ENCODE measurements at regions not wholly inside any gene's neighbourhood (a gene's known extent, or its start where the extent isn't known, plus 50 kb on each side); places are given as distances from the start of the nearest gene placed in this dataset.

- DNase-seq (ENCODE audit: low read depth in 4 of 4, low spot score in 3 of 4): no peak
Measured at GRCh38 chr4:3818371-3818770, 52.2 kb downstream of the ADRA2C start.

GRCh38 chr4:3819210-3819919 is 53.2 kb downstream of the ADRA2C start:
- no peak for DNase-seq (ENCODE audit: low read depth in 4 of 4, low spot score in 3 of 4)

GRCh38 chr4:3820016-3820805 is 54.0 kb downstream of the ADRA2C start:
- no peak for DNase-seq (ENCODE audit: low read depth in 4 of 4, low spot score in 3 of 4)

- DNase-seq (ENCODE audit: low read depth in 4 of 4, low spot score in 3 of 4): no peak
Measured at GRCh38 chr4:3820806-3821579, 54.8 kb downstream of the ADRA2C start.

- DNase-seq (ENCODE audit: low read depth in 4 of 4, low spot score in 3 of 4): no peak
Measured at GRCh38 chr4:3821580-3822229, 55.5 kb downstream of the ADRA2C start.

- no peak for DNase-seq (ENCODE audit: low read depth in 4 of 4, low spot score in 3 of 4)
Measured at GRCh38 chr4:3822230-3822947, 56.2 kb downstream of the ADRA2C start.

GRCh38 chr4:3823496-3824341 is 57.5 kb downstream of the ADRA2C start:
- DNase-seq (ENCODE audit: low read depth in 4 of 4, low spot score in 3 of 4): no peak

- no peak for DNase-seq (ENCODE audit: low read depth in 4 of 4, low spot score in 3 of 4)
Measured at GRCh38 chr4:3824521-3825270, 58.5 kb downstream of the ADRA2C start.

GRCh38 chr4:3825530-3825929 is 59.3 kb downstream of the ADRA2C start:
- no peak for DNase-seq (ENCODE audit: low read depth in 4 of 4, low spot score in 3 of 4)

- no peak for DNase-seq (ENCODE audit: low read depth in 4 of 4, low spot score in 3 of 4)
Measured at GRCh38 chr4:3826247-3827172, 60.3 kb downstream of the ADRA2C start.

GRCh38 chr4:3827616-3828492 is 61.7 kb downstream of the ADRA2C start:
- no peak for DNase-seq (ENCODE audit: low read depth in 4 of 4, low spot score in 3 of 4)

- DNase-seq (ENCODE audit: low read depth in 4 of 4, low spot score in 3 of 4): no peak
Measured at GRCh38 chr4:3828546-3828945, 62.4 kb downstream of the ADRA2C start.

- no peak for DNase-seq (ENCODE audit: low read depth in 4 of 4, low spot score in 3 of 4)
Measured at GRCh38 chr4:3829211-3829955, 63.2 kb downstream of the ADRA2C start.

- DNase-seq (ENCODE audit: low read depth in 4 of 4, low spot score in 3 of 4): no peak
Measured at GRCh38 chr4:3829956-3830773, 64.0 kb downstream of the ADRA2C start.
